ENCODE measurements at regions not wholly inside any gene's neighbourhood (a gene's known extent, or its start where the extent isn't known, plus 50 kb on each side); places are given as distances from the start of the nearest gene placed in this dataset.

- DNase-seq (ENCODE audit: insufficient read length, low spot score) (no peak), FAIRE-seq (no peak)
- no peak for TF ChIP-seq SPI1 (IDR thresholded peaks at IDR 0.05; ENCODE audit: low read depth, low read length)
- no peak for TF ChIP-seq POLR2AphosphoS5 (IDR thresholded peaks at IDR 0.05; ENCODE audit: low read depth, low read length)
- no peak for TF ChIP-seq POU2F2 (IDR thresholded peaks at IDR 0.05; ENCODE audit: low read depth, low read length)
- TF ChIP-seq TAF1 (IDR thresholded peaks at IDR 0.05; ENCODE audit: low read depth, low read length) = no peak
Observed at GRCh38 chr1:171427852-171428471, 57.4 kb upstream of the PRRC2C start.

GRCh38 chr1:171429137-171429536 is 56.2 kb upstream of the PRRC2C start:
- DNase-seq (ENCODE audit: insufficient read length, low spot score) (no peak), FAIRE-seq (no peak)
- no peak for TF ChIP-seq POU2F2 (IDR thresholded peaks at IDR 0.05; ENCODE audit: low read depth, low read length)
- TF ChIP-seq SPI1 (IDR thresholded peaks at IDR 0.05; ENCODE audit: low read depth, low read length) = no peak
- TF ChIP-seq TAF1 (IDR thresholded peaks at IDR 0.05; ENCODE audit: low read depth, low read length) = no peak
- no peak for TF ChIP-seq PAX5 (IDR thresholded peaks at IDR 0.05; ENCODE audit: insufficient read depth, low read length, severe bottlenecking)
- no peak for TF ChIP-seq POLR2AphosphoS5 (IDR thresholded peaks at IDR 0.05; ENCODE audit: low read depth, low read length)
- no peak for TF ChIP-seq POLR2A (IDR thresholded peaks at IDR 0.05; ENCODE audit: low read depth, low read length)

- no peak for TF ChIP-seq POLR2A (IDR thresholded peaks at IDR 0.05; ENCODE audit: low read depth, low read length)
- no peak for TF ChIP-seq PAX5 (IDR thresholded peaks at IDR 0.05; ENCODE audit: insufficient read depth, low read length, severe bottlenecking)
- no peak for TF ChIP-seq POLR2AphosphoS5 (IDR thresholded peaks at IDR 0.05; ENCODE audit: low read depth, low read length)
- no peak for TF ChIP-seq SPI1 (IDR thresholded peaks at IDR 0.05; ENCODE audit: low read depth, low read length)
- no peak for TF ChIP-seq TAF1 (IDR thresholded peaks at IDR 0.05; ENCODE audit: low read depth, low read length)
- no peak for TF ChIP-seq POU2F2 (IDR thresholded peaks at IDR 0.05; ENCODE audit: low read depth, low read length)
- FAIRE-seq = no peak
Observed at GRCh38 chr1:171431994-171432393, 53.3 kb upstream of the PRRC2C start.

GRCh38 chr1:171432473-171432872 is 52.9 kb upstream of the PRRC2C start:
- DNase-seq (ENCODE audit: insufficient read length, low spot score) = no peak
- FAIRE-seq = no peak
- TF ChIP-seq SPI1 (IDR thresholded peaks at IDR 0.05; ENCODE audit: low read depth, low read length) (no peak), POLR2AphosphoS5 (IDR thresholded peaks at IDR 0.05; ENCODE audit: low read depth, low read length) (no peak), POLR2A (IDR thresholded peaks at IDR 0.05; ENCODE audit: low read depth, low read length) (no peak), TAF1 (IDR thresholded peaks at IDR 0.05; ENCODE audit: low read depth, low read length) (no peak), POU2F2 (IDR thresholded peaks at IDR 0.05; ENCODE audit: low read depth, low read length) (no peak), PAX5 (IDR thresholded peaks at IDR 0.05; ENCODE audit: insufficient read depth, low read length, severe bottlenecking) (no peak)

More at GRCh38 chr1:171431994-171432393, 53.3 kb upstream of the PRRC2C start:
- no peak for DNase-seq (ENCODE audit: insufficient read length, low spot score)

- no peak for DNase-seq (ENCODE audit: insufficient read length, low spot score)
- no peak for FAIRE-seq
- TF ChIP-seq PAX5 (IDR thresholded peaks at IDR 0.05; ENCODE audit: insufficient read depth, low read length, severe bottlenecking) (no peak), POLR2AphosphoS5 (IDR thresholded peaks at IDR 0.05; ENCODE audit: low read depth, low read length) (no peak), POU2F2 (IDR thresholded peaks at IDR 0.05; ENCODE audit: low read depth, low read length) (no peak), POLR2A (IDR thresholded peaks at IDR 0.05; ENCODE audit: low read depth, low read length) (no peak), TAF1 (IDR thresholded peaks at IDR 0.05; ENCODE audit: low read depth, low read length) (no peak), SPI1 (IDR thresholded peaks at IDR 0.05; ENCODE audit: low read depth, low read length) (no peak)
Observed at GRCh38 chr1:171433451-171433850, 51.9 kb upstream of the PRRC2C start.

- TF ChIP-seq POLR2AphosphoS5 (IDR thresholded peaks at IDR 0.05; ENCODE audit: low read depth, low read length) (no peak), SPI1 (IDR thresholded peaks at IDR 0.05; ENCODE audit: low read depth, low read length) (no peak), TAF1 (IDR thresholded peaks at IDR 0.05; ENCODE audit: low read depth, low read length) (no peak), PAX5 (IDR thresholded peaks at IDR 0.05; ENCODE audit: insufficient read depth, low read length, severe bottlenecking) (no peak), POLR2A (IDR thresholded peaks at IDR 0.05; ENCODE audit: low read depth, low read length) (no peak)
- DNase-seq (ENCODE audit: insufficient read length, low spot score) = no peak
- FAIRE-seq = no peak
Observed at GRCh38 chr1:171434717-171435346, 50.5 kb upstream of the PRRC2C start.

All from GM12891 (cell line).